ENCODE measurements at regions not wholly inside any gene's neighbourhood (a gene's known extent, or its start where the extent isn't known, plus 50 kb on each side); places are given as distances from the start of the nearest gene placed in this dataset.
A peak's percentile ranks its signal among the peaks of the same experiment; 100 is the strongest.

DNA sequence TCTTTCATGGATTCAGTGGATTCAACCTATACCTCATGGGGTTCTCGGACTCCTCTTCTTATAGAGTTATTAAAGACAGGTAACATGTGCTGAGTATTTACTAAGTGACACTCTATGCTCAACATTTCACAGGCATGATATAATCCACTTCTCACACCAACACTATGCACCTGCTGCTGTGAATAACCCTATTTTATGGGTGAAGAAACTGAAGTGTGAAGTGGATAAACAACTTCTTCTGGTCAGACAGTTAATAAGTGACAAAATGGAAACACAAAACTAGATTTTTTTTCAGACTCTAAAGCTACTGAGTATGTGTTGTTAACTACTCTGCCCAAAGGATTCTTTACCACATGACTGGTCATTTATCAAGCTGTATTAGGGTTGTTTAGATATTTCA is 403.5 kb downstream of the DIPK2A start:
- DNase-seq (ENCODE audit: low read depth), result peak; percentile 93

DNA sequence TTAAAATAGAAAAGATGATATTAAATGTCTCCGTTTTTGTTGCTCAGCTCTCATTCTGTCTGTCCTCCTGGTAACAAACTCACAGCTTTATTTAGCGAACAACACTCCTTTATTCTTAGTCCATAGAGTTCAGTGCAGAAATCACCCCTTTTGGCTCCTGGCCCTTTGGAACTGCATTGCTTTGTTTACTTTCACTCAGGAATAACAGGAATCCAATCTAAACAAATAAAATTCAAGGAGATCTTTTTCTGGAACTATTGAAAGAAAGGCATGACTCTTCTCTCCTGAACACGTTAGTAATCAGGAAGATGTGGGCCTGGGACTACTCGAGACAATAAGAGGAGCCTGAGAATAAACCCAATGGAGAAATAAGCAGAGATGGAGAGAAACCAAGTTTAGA is 409.2 kb downstream of the DIPK2A start:
- no peak for DNase-seq (ENCODE audit: low read depth)

DNA sequence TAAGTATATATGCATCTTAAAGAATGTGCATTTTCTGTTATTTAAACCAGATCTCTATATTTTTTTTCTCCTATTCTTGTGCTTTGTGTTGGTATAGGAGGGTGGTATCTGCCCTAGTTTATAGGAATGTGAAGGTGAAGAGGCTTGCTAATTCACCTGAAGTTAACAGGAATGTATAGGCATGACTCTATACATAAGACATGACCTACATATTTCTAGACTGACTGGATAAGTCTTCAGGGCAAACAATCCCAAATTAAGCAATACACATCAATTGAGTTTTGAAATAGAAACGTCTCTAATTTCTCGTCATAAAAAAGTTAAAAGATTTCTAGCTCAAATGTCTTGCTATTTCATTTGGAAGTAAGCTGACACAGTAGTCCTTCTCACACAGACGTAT is 410.0 kb downstream of the DIPK2A start:
- no peak for DNase-seq (ENCODE audit: low read depth)

DNA sequence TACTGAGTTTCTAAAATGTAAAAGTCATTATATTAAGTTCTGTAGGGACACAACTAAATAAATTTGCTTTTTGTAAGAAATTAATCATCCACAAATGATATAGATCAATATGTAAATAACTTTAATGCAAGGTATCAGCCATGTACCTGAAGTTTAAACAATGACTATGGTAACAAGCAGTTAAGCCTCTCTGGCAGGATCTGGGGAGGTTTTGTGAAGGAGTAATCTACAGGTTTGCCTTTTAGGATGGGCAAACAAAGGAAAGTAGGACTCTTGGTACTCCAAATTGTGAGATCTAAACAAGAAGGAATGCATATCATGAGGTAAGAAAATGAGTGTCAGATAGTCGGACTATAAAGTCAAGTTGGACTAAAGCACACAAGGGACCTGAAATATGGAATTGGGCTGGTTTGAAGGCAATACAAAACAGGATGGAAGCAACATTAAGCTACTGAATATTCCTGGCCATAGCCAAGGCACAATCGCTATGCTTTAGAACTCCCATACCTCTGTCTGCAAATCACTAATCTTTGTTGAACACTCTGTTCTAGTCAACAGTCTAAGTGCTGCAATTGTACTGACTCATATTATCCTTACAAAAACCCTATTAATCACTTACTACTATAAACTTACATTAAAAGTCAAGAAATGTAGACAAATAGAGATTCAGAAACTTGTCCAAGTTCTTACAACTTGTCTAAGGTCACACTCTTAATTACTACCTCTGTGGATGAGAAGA is 412.8 kb downstream of the DIPK2A start:
- DNase-seq (ENCODE audit: low read depth), result peak; percentile 83

DNA sequence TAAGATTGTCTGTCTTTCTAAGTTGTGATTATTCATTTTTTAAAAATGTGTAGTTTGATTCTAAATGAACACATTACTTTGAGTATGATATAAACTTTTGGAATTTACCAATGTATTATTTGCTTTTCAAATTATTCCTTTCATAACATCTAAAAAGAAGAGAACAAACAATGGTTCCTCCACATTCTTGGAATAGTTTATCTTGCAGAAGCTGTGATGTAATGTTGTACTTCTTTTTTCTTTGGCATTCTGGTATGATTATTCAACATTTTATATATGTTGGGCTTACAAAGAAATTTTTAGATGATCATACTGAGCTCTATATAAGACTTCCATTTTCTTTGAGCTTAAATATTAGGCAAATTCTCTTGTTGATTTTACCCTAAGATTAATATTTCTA is 419.2 kb downstream of the DIPK2A start:
- no peak for DNase-seq (ENCODE audit: low read depth)

DNA sequence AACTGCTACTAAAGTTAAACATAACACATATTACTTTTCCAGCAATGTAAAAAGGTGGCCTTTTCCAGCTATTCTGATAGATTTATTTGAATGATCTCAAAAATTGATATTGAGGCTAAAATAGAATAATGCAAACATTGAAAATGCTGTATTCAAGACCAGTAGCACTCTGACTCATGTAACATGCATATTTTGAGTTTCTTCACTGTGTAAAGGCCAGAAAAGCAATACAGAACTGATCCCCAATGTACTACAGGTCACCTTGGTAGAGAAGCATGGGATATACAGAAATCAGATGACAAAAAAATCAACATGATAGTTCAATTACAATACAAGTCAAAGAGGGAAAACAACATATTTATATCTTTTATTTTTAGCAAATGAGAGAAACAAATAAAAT is 419.6 kb downstream of the DIPK2A start:
- no peak for DNase-seq (ENCODE audit: low read depth)

DNA sequence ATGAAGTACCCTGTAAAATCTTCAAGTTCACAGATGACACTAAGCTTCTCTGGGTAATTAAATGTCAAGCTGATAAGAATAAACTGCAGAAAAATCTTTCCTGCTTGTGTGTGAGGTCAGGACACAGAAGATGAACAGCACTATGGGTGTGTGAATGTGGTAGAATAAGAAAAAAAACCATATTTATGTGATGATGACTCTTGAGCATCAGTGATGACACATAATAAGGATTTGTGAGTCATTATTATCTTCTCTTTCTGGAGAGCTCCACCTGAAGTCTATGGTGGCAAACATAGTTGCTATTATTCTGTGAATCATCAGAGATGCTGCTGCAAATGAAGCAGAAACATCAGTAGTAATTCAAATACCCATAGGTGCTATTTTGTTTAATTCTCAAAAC is 422.4 kb downstream of the DIPK2A start:
- DNase-seq (ENCODE audit: low read depth), result no peak

DNA sequence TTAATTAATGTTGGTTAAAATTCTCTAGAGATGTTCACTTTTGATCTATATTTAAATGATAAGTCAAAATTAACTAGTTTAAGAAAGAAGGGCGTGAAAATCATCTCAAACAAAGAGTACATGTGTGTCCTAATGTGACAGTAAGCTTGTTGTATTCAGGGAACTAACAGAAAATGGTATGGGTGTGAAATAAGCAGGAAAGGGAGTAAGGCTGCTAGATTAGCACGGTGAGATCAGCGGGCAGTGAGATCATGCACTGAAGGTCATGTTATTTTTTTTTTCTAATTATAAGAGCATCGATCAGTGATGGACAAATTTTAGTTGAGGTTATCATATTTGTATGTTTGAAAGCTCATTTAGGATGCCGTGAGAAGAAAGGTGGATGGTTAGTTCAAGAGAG is 430.8 kb downstream of the DIPK2A start:
- no peak for DNase-seq (ENCODE audit: low read depth)

DNA sequence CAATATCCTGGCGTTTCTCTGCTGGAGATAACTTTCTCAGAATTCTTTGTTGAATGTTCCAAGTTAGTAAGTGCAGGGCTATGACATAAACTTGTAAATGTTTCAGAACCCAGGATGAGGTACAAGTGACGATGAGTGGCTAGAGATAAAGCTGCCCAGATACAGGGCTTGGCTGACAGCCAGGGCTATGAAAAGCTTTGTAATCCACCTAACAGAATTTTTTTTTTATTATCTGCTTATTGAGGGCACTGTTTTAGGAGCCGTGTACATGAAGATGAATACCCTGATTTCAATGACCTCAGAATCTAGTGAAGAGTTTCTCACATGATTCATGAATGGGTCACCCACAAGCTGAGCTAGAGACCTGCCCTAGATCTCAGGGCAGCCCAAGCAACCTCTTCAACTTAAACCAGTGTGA is 431.4 kb downstream of the DIPK2A start:
- no peak for DNase-seq (ENCODE audit: low read depth)

DNA sequence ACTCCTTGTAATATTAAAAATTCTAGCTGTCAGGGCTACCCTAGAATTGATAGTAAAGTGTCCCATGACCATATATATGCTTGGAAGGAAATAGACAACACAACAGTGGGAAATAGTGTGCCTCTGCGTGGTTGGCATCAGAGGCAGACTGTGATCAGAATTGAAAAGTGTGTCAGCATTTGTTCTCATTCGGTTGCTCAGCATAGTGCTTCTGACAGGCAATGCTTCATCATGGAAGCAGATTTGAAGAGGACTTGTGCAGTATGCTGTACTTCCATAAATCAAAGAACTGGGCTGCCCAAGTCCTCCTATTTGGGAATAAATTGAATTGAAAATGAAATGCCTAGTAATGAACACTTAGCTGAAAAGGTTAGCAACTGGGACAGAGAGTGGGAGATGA is 435.7 kb downstream of the DIPK2A start:
- no peak for DNase-seq (ENCODE audit: low read depth)

DNA sequence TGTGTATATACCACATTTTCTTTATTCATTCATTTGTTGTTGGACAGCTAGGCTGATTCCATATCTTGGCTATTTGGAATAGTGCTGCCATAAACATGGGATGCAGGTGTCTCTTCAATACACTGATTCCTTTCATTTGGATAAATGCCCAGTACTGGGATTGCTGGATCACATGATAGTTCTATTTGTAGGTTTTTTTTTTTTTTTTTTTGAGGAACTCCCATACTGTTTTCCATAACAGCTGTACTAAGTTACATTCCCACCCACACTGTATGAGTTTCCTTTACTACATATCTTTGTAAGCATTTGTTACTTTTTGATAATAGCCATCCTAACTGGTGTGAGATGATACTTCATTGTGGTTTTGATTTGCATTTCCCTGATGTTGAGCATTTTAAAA is 437.7 kb downstream of the DIPK2A start:
- DNase-seq (ENCODE audit: low read depth), result no peak

DNA sequence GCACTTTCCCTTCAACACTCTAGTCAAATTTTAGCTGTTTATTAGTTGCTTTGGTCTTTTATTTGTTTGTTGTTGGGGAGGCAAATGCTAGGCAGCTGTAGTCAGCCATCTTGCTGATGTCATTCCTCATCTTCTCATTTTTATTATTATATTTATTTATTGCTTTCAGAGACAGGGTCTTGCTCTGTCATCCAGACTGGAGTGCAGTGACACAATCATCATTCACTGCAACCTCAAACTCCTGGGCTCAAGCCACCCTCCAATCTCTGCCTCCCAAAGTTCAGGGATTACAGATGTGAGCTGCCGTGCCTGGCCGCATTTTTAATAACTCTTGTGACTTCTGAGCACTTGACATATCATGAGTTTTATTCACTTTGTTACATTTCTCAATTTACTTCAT is 441.4 kb downstream of the DIPK2A start:
- DNase-seq (ENCODE audit: low read depth), result no peak

DNA sequence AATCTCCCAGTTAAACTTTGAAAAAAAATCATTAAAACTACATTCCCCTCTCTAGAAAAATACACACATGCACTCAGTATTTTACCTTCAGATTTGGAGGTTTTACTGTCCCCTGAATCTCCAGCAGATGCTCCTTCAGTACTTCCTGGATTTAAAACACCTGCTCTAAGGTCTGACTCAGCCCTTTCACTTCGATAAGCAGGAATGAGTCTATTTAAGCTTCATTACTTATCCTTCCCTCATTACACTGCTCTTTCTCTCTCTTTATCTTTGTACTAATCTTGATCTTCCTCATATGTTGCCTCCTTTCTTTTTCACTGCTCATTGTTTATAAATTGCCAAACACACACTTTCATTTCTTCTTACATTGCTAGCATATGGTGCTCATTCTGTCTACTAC is 443.9 kb downstream of the DIPK2A start:
- DNase-seq (ENCODE audit: low read depth), result no peak

DNA sequence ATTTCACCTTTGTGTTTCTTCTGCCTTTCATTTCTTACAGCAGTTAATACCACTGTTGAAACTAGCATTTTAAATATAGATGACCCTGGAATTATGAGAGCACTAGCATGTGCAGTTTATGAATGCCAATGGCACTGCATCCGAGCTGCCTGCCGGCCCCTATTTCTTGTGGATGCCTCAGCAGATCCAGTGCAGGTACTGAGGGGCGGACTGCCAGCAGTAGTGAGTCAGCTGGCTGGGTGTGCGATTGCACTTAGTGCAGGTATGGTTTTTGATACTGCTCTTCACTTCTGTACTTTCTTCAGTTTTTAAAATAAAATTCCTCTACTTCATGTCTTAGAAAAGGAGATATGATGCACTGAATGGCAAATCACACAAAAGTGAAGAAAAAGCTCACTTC is 453.0 kb downstream of the DIPK2A start:
- no peak for DNase-seq (ENCODE audit: low read depth)

DNA sequence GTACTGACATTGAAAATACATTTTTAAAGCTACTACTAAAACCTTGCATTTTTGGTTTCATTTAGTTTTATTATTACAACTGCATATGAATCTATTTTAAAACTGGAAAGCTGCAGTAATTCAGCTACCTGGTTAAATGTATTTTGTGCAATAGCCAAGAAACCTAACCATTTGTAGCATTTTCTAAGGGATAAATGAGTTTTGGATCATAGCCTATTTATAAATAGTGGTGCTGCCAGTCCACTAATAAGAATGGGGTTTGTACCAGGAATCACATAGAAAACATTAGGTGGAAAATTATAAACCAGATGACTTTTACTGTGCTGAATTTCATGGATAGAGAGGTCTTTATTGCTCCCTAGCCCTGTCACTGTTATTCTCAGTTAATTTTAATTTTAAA is 454.7 kb downstream of the DIPK2A start:
- no peak for DNase-seq (ENCODE audit: low read depth)

DNA sequence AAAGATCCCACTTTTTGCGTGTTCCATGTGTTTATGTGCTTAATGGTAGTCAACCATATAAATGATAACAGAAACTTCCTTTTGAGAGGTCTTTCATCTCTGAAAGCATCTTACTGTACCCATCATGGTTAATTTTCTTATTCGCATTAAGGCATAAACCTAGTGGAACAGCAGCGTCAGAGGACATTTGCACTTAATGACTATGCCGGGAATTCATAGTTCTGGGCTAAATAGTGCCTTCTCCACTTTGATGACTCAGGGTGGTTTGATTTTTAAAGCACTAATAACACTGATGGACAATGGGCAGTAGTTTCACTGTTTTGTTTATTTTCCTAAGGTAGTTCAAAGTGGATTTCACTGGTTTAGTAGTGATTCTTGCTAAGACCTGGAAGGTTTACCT is 455.3 kb downstream of the DIPK2A start:
- DNase-seq (ENCODE audit: low read depth), result peak; percentile 25

DNA sequence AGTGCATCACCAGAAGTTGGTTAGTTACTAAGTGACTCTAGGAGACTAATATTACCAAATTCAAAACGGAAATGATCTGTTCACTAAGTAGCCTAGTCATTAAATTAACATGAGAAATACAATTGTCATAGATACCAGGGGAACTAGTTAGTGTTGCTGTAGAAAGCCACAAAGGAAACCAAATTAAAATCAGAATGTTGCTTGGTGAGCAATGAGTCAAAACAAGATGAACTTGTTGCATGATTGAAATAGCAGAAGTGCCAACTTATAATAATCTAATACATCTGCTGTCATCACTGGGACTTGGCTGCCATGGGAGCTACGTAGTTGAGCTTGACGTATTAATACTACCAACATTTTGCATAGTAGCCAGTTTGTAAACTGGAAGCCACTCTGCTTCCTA is 458.1 kb downstream of the DIPK2A start:
- DNase-seq (ENCODE audit: low read depth), result peak; percentile 9

DNA sequence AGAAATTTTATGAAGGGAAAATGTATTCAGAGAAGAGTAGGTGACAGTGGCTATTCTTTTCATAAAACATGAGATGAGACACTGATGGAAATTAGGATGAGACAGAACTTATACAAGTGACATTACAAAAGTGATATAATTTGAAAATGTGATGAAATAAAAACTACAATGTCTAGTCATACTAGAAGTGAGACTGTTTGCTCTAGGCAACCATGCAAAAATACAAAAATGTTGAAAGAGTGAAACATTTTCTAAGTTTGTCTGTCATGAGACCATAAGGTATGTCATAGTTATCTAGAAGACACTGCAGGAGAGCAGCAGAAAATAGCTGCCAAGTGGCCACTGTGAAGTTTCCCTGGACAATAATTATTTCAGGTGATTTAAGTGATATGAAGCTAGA is 459.5 kb downstream of the DIPK2A start:
- DNase-seq (ENCODE audit: low read depth), result no peak

DNA sequence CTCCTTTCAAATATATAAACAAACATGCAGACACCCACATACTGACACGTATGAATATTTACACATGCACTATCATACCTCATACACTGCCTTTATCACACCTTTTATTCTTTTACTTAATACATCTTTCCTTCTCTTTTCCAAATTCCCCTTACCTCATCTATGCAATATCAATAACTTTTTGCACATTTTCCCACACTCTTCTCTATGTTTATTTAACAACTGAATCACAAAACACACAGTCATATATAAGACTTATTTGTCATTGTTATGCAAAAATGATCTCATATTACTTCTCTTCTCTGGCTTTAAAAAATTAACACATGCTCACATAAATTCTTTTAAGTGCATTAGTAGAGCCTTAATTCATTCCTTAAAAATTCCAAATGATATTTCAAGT is 461.4 kb downstream of the DIPK2A start:
- DNase-seq (ENCODE audit: low read depth), result no peak

DNA sequence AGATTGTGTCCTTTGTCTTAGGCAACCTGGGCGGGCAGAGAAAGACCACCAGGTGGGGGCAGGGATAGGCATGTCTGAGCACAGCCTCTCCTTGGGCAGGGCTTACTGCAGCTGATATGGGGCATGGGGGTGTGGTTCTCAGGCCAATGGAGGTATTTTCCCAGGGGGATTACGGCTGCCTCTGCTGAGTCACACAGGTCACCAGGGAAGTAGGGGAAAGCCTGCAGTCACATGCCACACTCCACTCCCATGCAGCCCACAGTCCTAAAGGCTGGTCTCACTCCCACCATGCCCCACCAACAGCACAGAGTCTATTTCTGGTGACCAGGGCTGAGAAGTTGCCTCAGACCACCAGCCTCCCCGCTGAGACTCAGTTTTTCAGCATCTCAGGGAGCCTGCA is 466.4 kb downstream of the DIPK2A start:
- DNase-seq (ENCODE audit: low read depth), result no peak

DNA sequence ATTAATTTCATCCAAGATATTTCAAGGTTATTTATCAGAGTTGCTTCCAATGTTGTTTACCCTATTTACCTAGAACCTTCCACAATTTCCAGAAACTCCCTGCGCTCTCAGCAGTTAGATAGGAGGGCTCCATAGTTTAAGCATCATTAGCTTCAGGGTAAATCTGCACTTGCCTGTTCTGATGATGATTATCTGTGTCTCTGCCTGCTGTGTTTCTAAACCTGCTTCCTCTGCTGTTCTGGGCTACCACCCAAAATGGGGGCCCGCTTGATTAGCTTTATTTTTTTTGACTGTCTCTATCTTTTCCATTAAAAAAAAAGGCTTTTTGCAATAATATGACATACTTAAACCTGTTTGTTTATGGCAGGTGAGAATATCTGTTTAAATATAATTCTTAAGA is 472.4 kb downstream of the DIPK2A start:
- DNase-seq (ENCODE audit: low read depth), result no peak

DNA sequence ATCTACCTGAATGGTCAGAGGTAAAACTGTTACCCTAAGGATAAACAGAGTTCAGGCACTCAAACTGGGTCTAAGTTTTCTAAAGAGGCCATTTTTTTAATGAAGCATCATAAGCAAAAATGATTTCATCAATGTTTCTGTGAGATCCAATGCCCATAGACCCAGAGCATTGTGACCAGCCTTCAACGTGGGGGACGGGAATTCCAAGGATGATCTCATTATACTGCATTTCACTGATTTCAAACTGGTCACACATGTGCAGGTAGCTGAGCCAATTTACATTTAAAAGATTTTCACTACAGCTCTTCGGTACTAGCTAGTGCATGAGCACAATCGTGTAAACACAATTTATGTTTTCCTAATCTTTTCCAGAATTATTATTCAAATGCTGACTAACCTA is 472.9 kb downstream of the DIPK2A start:
- DNase-seq (ENCODE audit: low read depth), result no peak

DNA sequence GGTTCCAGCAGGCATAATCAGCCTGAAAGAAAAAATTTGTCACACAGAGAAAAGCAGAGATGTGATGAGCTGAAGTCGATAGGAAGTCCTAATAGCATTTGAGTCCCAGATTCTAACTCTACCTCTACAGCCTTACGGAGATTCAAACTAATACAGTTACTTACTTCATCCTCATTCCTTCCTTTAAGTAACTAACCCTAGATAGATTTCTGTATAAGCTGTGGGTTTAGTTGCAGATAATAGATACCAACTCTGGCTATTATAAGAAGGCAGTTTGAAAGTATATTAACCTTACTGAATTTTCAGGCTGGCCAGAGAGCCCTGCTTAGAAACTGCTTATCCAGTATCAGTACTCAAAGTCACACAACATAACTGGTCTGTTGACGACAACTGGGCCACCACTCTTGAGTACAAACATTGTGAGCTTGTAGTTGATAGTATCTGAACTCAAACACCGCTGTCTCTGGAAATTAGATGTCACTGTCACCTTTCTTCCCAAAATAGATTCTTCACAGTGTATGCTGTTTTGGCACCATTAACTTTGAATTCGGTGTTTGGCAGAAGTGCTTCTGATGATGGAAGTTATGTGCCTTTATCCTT is 484.3 kb downstream of the DIPK2A start:
- DNase-seq (ENCODE audit: low read depth), result no peak

DNA sequence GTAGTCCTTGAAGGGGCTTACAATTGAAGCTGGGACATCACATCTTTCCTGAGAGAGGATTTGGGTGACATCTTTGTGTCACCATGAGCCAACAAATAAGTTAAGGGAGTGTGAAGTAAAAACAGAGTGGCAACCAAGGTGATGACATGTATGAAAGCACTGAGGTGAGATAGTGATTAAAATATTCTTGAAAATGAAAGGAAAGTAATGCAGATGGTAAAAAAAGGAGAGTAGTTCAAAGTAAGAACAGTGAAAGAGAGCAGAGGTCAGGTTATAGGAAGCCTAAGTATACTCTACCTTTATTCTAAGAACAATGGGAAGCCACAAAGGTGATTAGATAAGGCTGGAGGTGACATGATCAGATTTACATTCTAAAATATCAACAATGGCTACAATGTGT is 486.1 kb downstream of the DIPK2A start:
- no peak for DNase-seq (ENCODE audit: low read depth)
